ENCODE measurements at regions not wholly inside any gene's neighbourhood (a gene's known extent, or its start where the extent isn't known, plus 50 kb on each side); places are given as distances from the start of the nearest gene placed in this dataset.

DNA sequence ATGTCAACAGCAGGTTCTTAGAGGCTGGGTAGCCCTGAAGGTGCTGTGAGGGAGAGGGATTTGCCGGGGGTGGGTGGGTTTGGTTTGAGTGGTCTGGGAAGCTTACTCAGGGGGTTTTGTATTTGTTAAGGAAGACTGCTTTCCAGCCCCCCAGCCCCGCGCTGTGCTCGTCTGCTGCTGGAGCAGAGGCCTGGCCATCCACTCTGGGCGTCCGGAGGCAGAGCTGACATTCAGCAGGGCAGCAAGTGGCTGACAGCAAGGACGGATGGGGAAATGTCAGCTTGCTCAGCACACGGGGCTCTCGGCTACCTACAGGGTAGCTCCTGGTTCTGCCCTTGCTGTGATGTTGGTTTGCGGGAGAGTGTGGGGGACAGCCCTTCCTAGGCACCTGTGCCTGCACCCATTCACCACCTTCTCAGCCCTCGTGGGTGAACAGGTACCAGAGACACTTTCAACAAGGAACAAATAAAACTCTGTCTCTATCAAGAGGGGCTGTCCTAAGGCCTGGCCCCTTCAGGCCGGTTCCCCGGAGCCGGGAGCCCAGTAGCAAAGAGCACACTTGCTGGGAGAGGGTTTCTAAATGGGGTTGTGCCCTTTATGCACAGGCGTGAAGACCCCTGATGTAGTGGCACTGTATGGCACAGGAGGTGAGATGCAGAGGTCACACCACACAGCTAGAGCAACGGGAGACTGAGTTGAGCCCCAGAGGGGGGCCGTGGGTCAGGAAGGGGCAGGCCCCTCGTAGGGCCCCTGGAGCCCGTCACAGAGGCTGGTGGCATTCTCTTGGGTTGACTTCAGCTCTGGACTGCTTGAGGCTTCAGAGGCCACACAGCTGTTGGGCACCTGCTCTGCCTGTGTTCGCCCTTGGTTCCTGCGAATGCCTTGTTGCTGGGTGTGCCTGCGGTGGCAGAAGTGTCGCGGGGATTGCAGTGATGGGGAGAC lies 72.2 kb upstream of the SHH start:
- Histone ChIP-seq H3K79me2 (replicated peaks; ENCODE audit: insufficient read depth, low read length) (no peaks in the 10 kb centered on the region), H3K9ac (ENCODE audit: low read length) (no peak overlapping the region), H2AFZ (ENCODE audit: low read depth, low read length) (no peak overlapping the region), H3K9me2 (ENCODE audit: insufficient read depth, low read length) (no peaks in the 10 kb centered on the region), H3K27me3 (ENCODE audit: insufficient read depth, low read depth, low read length) (no peaks in the 10 kb centered on the region), H3K4me2 (ENCODE audit: low read length) (no peak overlapping the region), H3K27ac (ENCODE audit: low read length) (no peak overlapping the region), H3K36me3 (ENCODE audit: insufficient read depth, low read length) (no peaks in the 10 kb centered on the region), H3K9me3 (ENCODE audit: low read length) (no peaks in the 10 kb centered on the region), H4K20me1 (ENCODE audit: insufficient read depth) (no peaks in the 10 kb centered on the region), H3F3A (ENCODE audit: insufficient read depth, low read length, poor library complexity, severe bottlenecking) (no peaks in the 10 kb centered on the region), H3K4me3 (ENCODE audit: low read length) (no peak overlapping the region)
- no peak for TF ChIP-seq REST (IDR thresholded peaks at IDR 0.05; ENCODE audit: borderline replicate concordance)
- no peak for TF ChIP-seq EP300 (conservative IDR thresholded peaks at IDR 0.05; ENCODE audit: poor library complexity, severe bottlenecking)
- no peak for TF ChIP-seq SMC3 (conservative IDR thresholded peaks at IDR 0.05; ENCODE audit: poor library complexity)
- no peak for TF ChIP-seq TAF1 (IDR thresholded peaks at IDR 0.05; ENCODE audit: low read depth)
- TF ChIP-seq EZH2 (IDR thresholded peaks at IDR 0.05; ENCODE audit: borderline replicate concordance, insufficient read depth, low read length, poor library complexity, severe bottlenecking), result no peak
- TF ChIP-seq POLR2AphosphoS5 (IDR thresholded peaks at IDR 0.05), result no peak
- TF ChIP-seq MXI1 (conservative IDR thresholded peaks at IDR 0.05; ENCODE audit: poor library complexity, severe bottlenecking), result no peak
- TF ChIP-seq RAD21 (conservative IDR thresholded peaks at IDR 0.05), result no peak
- TF ChIP-seq, protein P1, sequence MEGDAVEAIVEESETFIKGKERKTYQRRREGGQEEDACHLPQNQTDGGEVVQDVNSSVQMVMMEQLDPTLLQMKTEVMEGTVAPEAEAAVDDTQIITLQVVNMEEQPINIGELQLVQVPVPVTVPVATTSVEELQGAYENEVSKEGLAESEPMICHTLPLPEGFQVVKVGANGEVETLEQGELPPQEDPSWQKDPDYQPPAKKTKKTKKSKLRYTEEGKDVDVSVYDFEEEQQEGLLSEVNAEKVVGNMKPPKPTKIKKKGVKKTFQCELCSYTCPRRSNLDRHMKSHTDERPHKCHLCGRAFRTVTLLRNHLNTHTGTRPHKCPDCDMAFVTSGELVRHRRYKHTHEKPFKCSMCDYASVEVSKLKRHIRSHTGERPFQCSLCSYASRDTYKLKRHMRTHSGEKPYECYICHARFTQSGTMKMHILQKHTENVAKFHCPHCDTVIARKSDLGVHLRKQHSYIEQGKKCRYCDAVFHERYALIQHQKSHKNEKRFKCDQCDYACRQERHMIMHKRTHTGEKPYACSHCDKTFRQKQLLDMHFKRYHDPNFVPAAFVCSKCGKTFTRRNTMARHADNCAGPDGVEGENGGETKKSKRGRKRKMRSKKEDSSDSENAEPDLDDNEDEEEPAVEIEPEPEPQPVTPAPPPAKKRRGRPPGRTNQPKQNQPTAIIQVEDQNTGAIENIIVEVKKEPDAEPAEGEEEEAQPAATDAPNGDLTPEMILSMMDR (IDR thresholded peaks at IDR 0.05; ENCODE audit: poor library complexity, severe bottlenecking), result no peak

GRCh38 chr7:155883491-155884224 lies 71.4 kb upstream of the SHH start:
- no peaks in the 10 kb centered on the region for H3K79me2 ChIP-seq (replicated peaks; ENCODE audit: insufficient read depth, low read length)
- no peaks in the 10 kb centered on the region for H3K27me3 ChIP-seq (ENCODE audit: insufficient read depth, low read depth, low read length)
- H3K4me3 ChIP-seq (ENCODE audit: low read length), result no peak overlapping the region
- H3K9ac ChIP-seq (ENCODE audit: low read length), result no peak overlapping the region
- no peaks in the 10 kb centered on the region for H3F3A ChIP-seq (ENCODE audit: insufficient read depth, low read length, poor library complexity, severe bottlenecking)
- H3K9me2 ChIP-seq (ENCODE audit: insufficient read depth, low read length), result no peaks in the 10 kb centered on the region
- no peak overlapping the region for H3K4me2 ChIP-seq (ENCODE audit: low read length)
- H3K36me3 ChIP-seq (ENCODE audit: insufficient read depth, low read length), result no peaks in the 10 kb centered on the region
- TF ChIP-seq, protein P1 (IDR thresholded peaks at IDR 0.05; ENCODE audit: poor library complexity, severe bottlenecking), result no peak
- TF ChIP-seq SMC3 (conservative IDR thresholded peaks at IDR 0.05; ENCODE audit: poor library complexity), result no peak
- no peak for TF ChIP-seq EP300 (conservative IDR thresholded peaks at IDR 0.05; ENCODE audit: poor library complexity, severe bottlenecking)
- no peak for TF ChIP-seq POLR2AphosphoS5 (IDR thresholded peaks at IDR 0.05)
- no peak overlapping the region for H2AFZ ChIP-seq (ENCODE audit: low read depth, low read length)
- H3K27ac ChIP-seq (ENCODE audit: low read length), result no peak overlapping the region
- H4K20me1 ChIP-seq (ENCODE audit: insufficient read depth), result no peaks in the 10 kb centered on the region
- H3K9me3 ChIP-seq (ENCODE audit: low read length), result no peaks in the 10 kb centered on the region

All from neural cell (in vitro differentiated cells).